SK-N-SH (cell line): ENCODE measurements at regions not wholly inside any gene's neighbourhood (a gene's known extent, or its start where the extent isn't known, plus 50 kb on each side); places are given as distances from the start of the nearest gene placed in this dataset.

Source experiments
- CTCF ChIP-seq: fragments of 200-600 bp; sonication (generic); IDR thresholded peaks from 2 replicates; pipeline ENCODE4 v1.6.1; 2017; ENCODE audit warnings: antibody characterized with exemption, mild to moderate bottlenecking, moderate library complexity
- ELF1 ChIP-seq: IDR thresholded peaks from 2 replicates; pipeline ENCODE4 v1.4.0; 2012
- EZH2phosphoT487 ChIP-seq: fragments of 200-600 bp; sonication (generic); IDR thresholded peaks from 2 replicates; pipeline ENCODE4 v1.6.1; 2017; ENCODE audit warnings: low read depth, mixed run types, mild to moderate bottlenecking, antibody characterized with exemption, moderate library complexity, borderline replicate concordance
- FOXJ3 ChIP-seq: sonication (generic); formaldehyde crosslinking; IDR thresholded peaks from 2 replicates; pipeline ENCODE4 v1.5.1; 2020; ENCODE audit warnings: mild to moderate bottlenecking, missing genetic modification reagents
- JUND ChIP-seq: IDR thresholded peaks from 2 replicates; pipeline ENCODE4 v1.4.0; 2012
- MAX ChIP-seq: IDR thresholded peaks from 2 replicates; pipeline ENCODE4 v1.4.0; 2012; ENCODE audit warnings: low read depth
- MXI1 ChIP-seq: IDR thresholded peaks from 2 replicates; pipeline ENCODE4 v1.6.1; 2012; ENCODE audit warnings: mild to moderate bottlenecking, low read depth, low read length, improper control_type of control experiment
- NFIC ChIP-seq: IDR thresholded peaks from 2 replicates; pipeline ENCODE4 v1.4.0; 2012; ENCODE audit warnings: borderline replicate concordance
- POLR2AphosphoS5 ChIP-seq: IDR thresholded peaks from 2 replicates; pipeline ENCODE4 v1.6.1; 2012; ENCODE audit warnings: low read depth, low read length
- TAF1 ChIP-seq: IDR thresholded peaks from 2 replicates; pipeline ENCODE4 v1.6.1; 2012; ENCODE audit warnings: low read depth, mild to moderate bottlenecking, low read length, moderate library complexity, borderline replicate concordance
- USF1 ChIP-seq: IDR thresholded peaks from 2 replicates; pipeline ENCODE4 v1.4.0; 2012; ENCODE audit warnings: low read depth, borderline replicate concordance
- YY1 ChIP-seq: IDR thresholded peaks from 2 replicates; pipeline ENCODE4 v1.4.0; 2012; ENCODE audit warnings: low read depth, mild to moderate bottlenecking
- ZBTB33 ChIP-seq: IDR thresholded peaks from 2 replicates; pipeline ENCODE4 v1.4.0; 2012; ENCODE audit warnings: low read depth, borderline replicate concordance

GRCh38 chr4:78005086-78005485 lies 52.0 kb upstream of the FRAS1 start:
- TF ChIP-seq USF1 = no peak
- no peak for TF ChIP-seq POLR2AphosphoS5
- TF ChIP-seq JUND = no peak
- no peak for TF ChIP-seq TAF1
- no peak for TF ChIP-seq YY1
- TF ChIP-seq CTCF = no peak
- TF ChIP-seq ZBTB33 = no peak
- no peak for TF ChIP-seq NFIC
- TF ChIP-seq MXI1 = no peak
- TF ChIP-seq FOXJ3 (CRISPR knock-in tag) = no peak
- TF ChIP-seq ELF1 = no peak
- TF ChIP-seq MAX = no peak
- TF ChIP-seq EZH2phosphoT487 = no peak
